ENCODE measurements at regions not wholly inside any gene's neighbourhood (a gene's known extent, or its start where the extent isn't known, plus 50 kb on each side); places are given as distances from the start of the nearest gene placed in this dataset.

DNA sequence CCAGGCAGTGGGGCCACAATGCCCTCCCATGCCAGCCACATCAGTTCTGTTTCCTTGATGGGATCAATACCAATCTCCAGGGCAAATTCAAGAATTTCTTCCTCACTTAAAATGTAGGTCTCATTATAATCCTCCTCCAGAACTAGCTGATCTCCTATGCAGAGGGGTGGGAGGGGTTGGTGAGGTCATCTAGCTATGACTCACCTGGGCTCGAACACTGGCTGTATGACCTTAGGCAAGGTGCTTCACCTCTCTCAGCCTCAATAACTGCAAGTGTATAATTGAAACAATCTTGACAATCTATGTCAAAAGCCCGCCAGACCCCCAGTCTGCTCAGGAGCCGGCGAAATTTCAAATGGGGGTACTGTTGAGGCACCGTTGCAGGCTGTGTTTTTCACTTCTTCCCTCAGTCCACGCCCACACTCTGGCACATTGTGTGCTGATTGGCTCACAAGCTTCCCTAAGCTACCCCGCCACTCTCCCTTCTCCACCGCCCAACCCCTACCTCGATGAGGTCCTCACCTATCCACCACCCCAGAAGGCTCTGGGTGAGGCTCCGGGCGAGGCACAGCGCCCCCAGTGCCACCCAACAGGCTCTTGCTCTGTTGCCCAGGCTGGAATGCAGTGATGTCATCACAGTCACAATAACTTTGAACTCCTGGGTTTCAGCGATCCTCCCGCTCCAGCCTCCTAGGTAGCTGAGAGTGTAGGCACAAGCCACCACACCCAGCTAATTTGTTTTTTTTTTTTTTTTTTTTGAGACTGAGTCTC is 70.5 kb downstream of the ZNF22 start:
- no peak overlapping the region for H3K4me3 ChIP-seq (ENCODE audit: low read length)
- TF ChIP-seq, protein P1, sequence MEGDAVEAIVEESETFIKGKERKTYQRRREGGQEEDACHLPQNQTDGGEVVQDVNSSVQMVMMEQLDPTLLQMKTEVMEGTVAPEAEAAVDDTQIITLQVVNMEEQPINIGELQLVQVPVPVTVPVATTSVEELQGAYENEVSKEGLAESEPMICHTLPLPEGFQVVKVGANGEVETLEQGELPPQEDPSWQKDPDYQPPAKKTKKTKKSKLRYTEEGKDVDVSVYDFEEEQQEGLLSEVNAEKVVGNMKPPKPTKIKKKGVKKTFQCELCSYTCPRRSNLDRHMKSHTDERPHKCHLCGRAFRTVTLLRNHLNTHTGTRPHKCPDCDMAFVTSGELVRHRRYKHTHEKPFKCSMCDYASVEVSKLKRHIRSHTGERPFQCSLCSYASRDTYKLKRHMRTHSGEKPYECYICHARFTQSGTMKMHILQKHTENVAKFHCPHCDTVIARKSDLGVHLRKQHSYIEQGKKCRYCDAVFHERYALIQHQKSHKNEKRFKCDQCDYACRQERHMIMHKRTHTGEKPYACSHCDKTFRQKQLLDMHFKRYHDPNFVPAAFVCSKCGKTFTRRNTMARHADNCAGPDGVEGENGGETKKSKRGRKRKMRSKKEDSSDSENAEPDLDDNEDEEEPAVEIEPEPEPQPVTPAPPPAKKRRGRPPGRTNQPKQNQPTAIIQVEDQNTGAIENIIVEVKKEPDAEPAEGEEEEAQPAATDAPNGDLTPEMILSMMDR (IDR thresholded peaks at IDR 0.05; ENCODE audit: insufficient read depth, low read depth, low read length, missing control alignments) = no peak
- peak; percentile 16 for DNase-seq (ENCODE audit: low read depth)

DNA sequence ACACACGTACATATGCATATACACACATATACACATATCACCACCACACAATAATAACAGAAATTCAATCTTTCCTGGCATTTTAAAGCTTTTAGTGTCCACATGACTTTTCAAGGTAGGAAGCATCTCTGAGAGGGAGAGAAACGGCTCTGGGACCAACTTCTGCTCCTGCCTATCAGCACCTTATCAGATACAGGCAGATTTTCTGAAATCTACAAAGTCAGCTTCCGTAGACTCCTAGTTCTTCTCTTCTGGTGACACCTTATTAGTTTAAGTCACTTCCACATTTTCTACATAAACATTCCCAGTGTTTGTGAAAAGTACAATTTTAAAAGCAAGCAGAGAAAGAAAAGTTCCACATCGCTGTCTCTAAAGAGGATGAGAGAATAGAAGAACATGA is 74.5 kb downstream of the ZNF22 start:
- H3K4me3 ChIP-seq (ENCODE audit: low read length) = no peak overlapping the region
- no peak for DNase-seq (ENCODE audit: low read depth)
- TF ChIP-seq, protein P1 (IDR thresholded peaks at IDR 0.05; ENCODE audit: insufficient read depth, low read depth, low read length, missing control alignments) = no peak

DNA sequence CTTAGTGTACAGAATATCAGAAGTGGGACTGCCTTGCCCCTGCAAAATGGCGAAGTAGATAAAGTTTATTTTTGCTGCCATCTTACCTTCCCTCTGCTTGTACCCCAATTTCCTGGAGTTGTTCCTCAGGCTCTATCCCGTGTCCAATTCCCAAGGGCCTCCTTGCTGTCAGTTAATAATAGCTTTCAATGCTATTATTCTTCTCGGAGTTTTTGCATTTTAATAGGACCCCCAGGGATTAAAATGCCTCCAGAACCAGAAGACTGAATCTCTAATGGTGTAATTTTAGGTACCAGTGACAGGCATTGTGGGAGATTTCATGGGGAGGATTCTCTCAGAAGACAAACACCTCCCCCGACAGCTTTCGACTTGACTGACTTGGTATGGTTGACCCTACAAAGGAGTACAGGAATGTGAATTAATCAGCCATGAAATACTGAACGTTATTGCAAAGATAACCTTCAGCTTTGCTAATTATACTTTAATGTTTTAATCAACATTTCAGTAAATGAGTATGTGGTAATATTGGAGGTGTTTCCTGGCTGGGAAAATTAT is 75.2 kb downstream of the ZNF22 start:
- no peak for DNase-seq (ENCODE audit: low read depth)
- TF ChIP-seq, protein P1 (IDR thresholded peaks at IDR 0.05; ENCODE audit: insufficient read depth, low read depth, low read length, missing control alignments) = no peak
- H3K4me3 ChIP-seq (ENCODE audit: low read length) = no peak overlapping the region

DNA sequence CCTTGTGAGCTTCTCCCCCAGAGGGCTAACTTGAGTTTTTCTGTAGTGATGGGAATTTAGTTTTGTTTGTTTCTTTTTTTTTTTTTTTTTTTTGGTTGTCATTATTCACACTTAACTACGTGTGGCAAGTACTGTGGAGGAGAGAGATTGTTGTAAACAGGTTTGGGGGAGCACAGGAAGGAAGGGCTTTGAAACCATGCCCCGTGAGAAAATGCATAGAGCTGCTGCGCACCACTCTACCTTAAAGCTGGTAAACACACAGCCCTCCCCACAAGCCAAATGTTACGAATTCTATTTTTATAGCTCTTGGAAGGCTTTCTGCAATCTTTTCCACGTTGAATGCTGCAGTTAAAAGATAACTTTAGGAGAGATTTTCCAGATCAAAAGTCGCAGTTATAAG is 76.2 kb downstream of the ZNF22 start:
- TF ChIP-seq, protein P1 (IDR thresholded peaks at IDR 0.05; ENCODE audit: insufficient read depth, low read depth, low read length, missing control alignments) = no peak
- DNase-seq (ENCODE audit: low read depth) = no peak
- no peak overlapping the region for H3K4me3 ChIP-seq (ENCODE audit: low read length)

DNA sequence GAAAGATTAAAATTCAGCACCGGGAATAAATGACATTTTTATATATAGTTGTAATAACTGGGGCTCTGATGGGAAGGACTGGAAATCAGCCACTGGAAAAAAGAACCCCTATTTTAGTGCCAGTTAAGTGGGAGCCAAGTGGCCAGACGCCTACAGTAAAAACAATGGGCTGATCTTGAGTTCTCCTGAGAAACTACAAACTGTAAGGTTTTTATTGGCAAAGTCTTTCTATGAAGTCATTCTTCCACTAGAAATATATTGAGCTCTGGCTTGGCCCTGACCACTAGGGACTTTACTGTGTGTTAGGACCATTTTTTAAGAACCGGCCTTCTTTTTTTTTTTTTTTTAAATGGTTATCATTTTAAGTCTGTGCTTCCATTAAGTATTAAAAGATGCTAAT is 79.6 kb downstream of the ZNF22 start:
- no peak overlapping the region for H3K4me3 ChIP-seq (ENCODE audit: low read length)
- TF ChIP-seq, protein P1 (IDR thresholded peaks at IDR 0.05; ENCODE audit: insufficient read depth, low read depth, low read length, missing control alignments) = no peak
- DNase-seq (ENCODE audit: low read depth) = no peak

DNA sequence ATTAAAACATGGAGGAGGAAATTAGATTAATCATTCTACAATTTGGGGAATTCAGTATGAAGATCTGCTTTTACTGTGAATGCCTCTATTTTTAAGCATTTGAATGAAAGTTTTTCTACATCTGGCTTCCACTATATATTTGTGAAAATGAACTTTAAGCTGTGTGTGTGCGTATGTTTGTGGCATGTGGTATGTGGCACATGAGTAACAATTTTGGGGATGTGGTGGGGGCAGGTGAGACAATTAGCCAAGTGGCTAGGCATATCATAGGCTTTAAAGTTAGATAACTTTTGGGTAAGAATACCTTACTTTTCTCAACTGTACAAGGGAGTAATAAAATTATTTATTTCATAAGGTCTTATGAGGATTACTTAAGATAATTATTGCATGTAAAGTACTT is 81.5 kb downstream of the ZNF22 start:
- TF ChIP-seq, protein P1 (IDR thresholded peaks at IDR 0.05; ENCODE audit: insufficient read depth, low read depth, low read length, missing control alignments) = no peak
- DNase-seq (ENCODE audit: low read depth) = no peak
- H3K4me3 ChIP-seq (ENCODE audit: low read length) = no peak overlapping the region

DNA sequence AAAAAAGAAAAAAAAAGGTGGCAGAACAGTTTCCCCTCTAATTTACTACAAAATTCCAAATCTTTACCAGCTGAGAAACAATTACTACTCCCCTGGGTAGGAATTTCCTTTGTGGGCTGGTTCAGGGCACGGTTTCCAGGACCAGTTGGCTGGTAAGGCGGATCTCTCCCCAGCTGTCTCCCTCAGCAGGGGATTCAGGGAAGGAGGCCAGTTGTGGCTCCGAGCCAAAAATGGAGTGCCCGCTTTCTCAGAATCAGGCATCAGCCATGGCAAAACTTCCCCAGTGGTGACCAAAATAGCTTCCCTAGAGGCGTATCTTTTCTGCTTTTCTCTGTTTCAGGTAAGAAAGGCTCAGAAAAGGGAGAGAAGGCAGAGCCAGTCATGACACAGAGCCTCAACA is 91.2 kb downstream of the ZNF22 start:
- no peak for DNase-seq (ENCODE audit: low read depth)
- H3K4me3 ChIP-seq (ENCODE audit: low read length) = no peak overlapping the region
- TF ChIP-seq, protein P1 (IDR thresholded peaks at IDR 0.05; ENCODE audit: insufficient read depth, low read depth, low read length, missing control alignments) = no peak
